ENCODE measurements at regions not wholly inside any gene's neighbourhood (a gene's known extent, or its start where the extent isn't known, plus 50 kb on each side); places are given as distances from the start of the nearest gene placed in this dataset.
A peak's percentile ranks its signal among the peaks of the same experiment; 100 is the strongest.

DNA sequence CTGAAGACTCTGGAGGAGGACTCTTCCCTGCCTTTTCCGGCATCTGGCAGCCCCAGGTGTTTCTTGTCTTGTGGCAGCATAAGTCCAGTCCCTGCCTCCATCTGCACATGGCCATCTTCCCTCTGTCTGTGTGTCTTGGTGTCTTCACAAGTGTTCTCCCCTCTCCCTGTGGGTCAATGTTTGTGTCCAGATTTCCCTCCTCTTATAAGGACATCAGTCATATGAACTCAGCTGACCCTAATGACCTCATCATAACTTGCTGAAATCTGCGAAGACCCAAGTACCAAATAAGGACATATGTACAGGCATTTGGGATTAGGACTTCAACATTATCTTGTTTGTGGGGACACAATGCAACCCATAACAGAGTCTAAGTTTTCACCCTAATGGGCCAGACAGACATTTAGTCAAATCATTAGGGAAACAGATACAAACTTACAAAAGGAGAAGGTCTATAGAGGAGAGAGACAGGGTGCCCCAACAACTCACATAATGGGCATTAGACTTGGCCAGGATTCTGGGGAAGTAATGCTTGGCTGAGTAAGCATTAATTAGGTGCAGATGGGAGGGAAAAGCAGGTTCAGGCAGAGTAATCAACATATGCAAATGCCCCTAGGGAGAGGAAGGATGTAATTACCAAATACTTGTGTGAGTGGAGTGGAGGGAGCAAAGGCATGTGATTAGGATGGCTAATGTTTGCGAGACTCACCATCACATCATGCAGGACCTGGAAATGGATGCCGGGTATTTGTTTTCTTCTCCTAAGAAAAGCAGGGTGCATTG, 372.8 kb upstream of the TBL1XR1 start:
- no peak for TF ChIP-seq CTCF (IDR thresholded peaks at IDR 0.05; ENCODE audit: unreplicated experiment)
- ChIA-PET POLR2A (interaction anchor here (0.6 kb wide), 1 partner anchor 25 kb away, joined by 3 read pairs; no protein-coding TSS in a partner anchor), CTCF (interaction anchor here (1.5 kb wide), 1 partner anchor 19 kb away, joined by 5 read pairs; no protein-coding TSS in a partner anchor)
- H3K9me3 Mint-ChIP-seq (ENCODE audit: unreplicated experiment): peaks cover 13% of the 10 kb centered on the region
- H3K27ac Mint-ChIP-seq (ENCODE audit: low read depth, unreplicated experiment): peak overlapping the region; percentile 93
- no peaks in the 10 kb centered on the region for H3K27me3 Mint-ChIP-seq (ENCODE audit: insufficient read depth, unreplicated experiment)
- DNase-seq (ENCODE audit: unreplicated experiment): peak; percentile 47
- H3K4me3 Mint-ChIP-seq (ENCODE audit: unreplicated experiment): peak overlapping the region; percentile 43
- peaks cover 38% of the 10 kb centered on the region for H3K4me1 Mint-ChIP-seq (ENCODE audit: insufficient read depth, unreplicated experiment)
- H3K36me3 Mint-ChIP-seq (ENCODE audit: insufficient read depth, unreplicated experiment): peaks cover 5% of the 10 kb centered on the region
- no TSS peak for BruUV-seq (replicated peaks)
- intact Hi-C loops (cut with micrococcal nuclease): no loop called here

DNA sequence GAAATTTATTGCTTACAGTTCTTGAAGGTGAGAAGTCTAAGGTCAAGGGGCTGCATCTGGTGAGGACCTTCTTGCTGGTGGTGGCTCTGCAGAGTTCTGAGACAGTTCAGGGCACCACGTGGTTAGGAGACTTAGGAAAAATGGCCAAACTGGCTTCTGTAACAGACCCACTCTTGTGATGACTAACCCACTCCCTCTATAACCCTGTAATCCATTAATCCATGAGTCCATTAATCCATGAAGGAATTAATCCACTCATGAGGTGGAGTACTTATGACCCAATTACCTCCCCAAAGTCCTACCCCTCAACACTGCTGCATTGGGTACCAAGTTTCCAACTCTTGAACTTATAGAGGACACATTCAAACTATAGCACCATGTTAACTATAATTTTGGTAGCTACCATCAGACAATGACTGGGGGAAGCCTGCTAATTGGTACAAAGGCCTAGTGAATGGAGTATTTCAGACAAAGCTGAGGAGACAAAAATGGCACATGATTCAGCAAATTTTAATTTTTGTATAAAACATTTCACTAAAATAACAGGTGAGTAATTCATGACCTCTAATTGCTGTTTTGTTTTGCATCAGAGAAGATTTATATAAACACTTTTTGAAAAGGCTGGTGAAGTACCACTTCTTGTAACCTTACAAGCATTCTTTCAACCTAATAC, 374.1 kb upstream of the TBL1XR1 start:
- Mint-ChIP-seq H3K4me1 (ENCODE audit: insufficient read depth, unreplicated experiment) (peaks cover 40% of the 10 kb centered on the region), H3K27ac (ENCODE audit: low read depth, unreplicated experiment) (no peak overlapping the region), H3K4me3 (ENCODE audit: unreplicated experiment) (no peak overlapping the region), H3K9me3 (ENCODE audit: unreplicated experiment) (peaks cover 13% of the 10 kb centered on the region), H3K36me3 (ENCODE audit: insufficient read depth, unreplicated experiment) (peaks cover 5% of the 10 kb centered on the region), H3K27me3 (ENCODE audit: insufficient read depth, unreplicated experiment) (no peaks in the 10 kb centered on the region)
- BruUV-seq (replicated peaks): no TSS peak
- intact Hi-C loops (cut with micrococcal nuclease): no loop called here
- no peak for TF ChIP-seq CTCF (IDR thresholded peaks at IDR 0.05; ENCODE audit: unreplicated experiment)
- DNase-seq (ENCODE audit: unreplicated experiment): no peak
- ChIA-PET POLR2A (interaction anchor here (0.6 to 1.9 kb wide), 5 partner anchors 14 to 683 kb away, joined by 3 to 4 read pairs (median 3); no protein-coding TSS in a partner anchor), CTCF (no interaction called here)

- H3K4me1 Mint-ChIP-seq (ENCODE audit: insufficient read depth, unreplicated experiment): peaks cover 40% of the 10 kb centered on the region
- H3K27ac Mint-ChIP-seq (ENCODE audit: low read depth, unreplicated experiment): no peak overlapping the region
- no peaks in the 10 kb centered on the region for H3K27me3 Mint-ChIP-seq (ENCODE audit: insufficient read depth, unreplicated experiment)
- no peak for TF ChIP-seq CTCF (IDR thresholded peaks at IDR 0.05; ENCODE audit: unreplicated experiment)
- CTCF ChIA-PET: interaction anchor here (0.6 kb wide), 1 partner anchor 10 kb away, joined by 3 read pairs; no protein-coding TSS in a partner anchor
- POLR2A ChIA-PET: interaction anchor here (0.6 to 1.9 kb wide), 7 partner anchors 10 to 683 kb away, joined by 3 to 4 read pairs (median 3); no protein-coding TSS in a partner anchor
- H3K36me3 Mint-ChIP-seq (ENCODE audit: insufficient read depth, unreplicated experiment): peaks cover 5% of the 10 kb centered on the region
- intact Hi-C loops (cut with micrococcal nuclease): no loop called here
- H3K4me3 Mint-ChIP-seq (ENCODE audit: unreplicated experiment): no peak overlapping the region
- peaks cover 13% of the 10 kb centered on the region for H3K9me3 Mint-ChIP-seq (ENCODE audit: unreplicated experiment)
- DNase-seq (ENCODE audit: unreplicated experiment): no peak
- no TSS peak for BruUV-seq (replicated peaks)
These were observed 374.6 kb upstream of the TBL1XR1 start for GRCh38 chr3:177571944-177572315.

- H3K4me3 Mint-ChIP-seq (ENCODE audit: unreplicated experiment): no peak overlapping the region
- no peaks in the 10 kb centered on the region for H3K27me3 Mint-ChIP-seq (ENCODE audit: insufficient read depth, unreplicated experiment)
- H3K27ac Mint-ChIP-seq (ENCODE audit: low read depth, unreplicated experiment): no peak overlapping the region
- no peak for TF ChIP-seq CTCF (IDR thresholded peaks at IDR 0.05; ENCODE audit: unreplicated experiment)
- POLR2A ChIA-PET: interaction anchor here (0.6 to 1.4 kb wide), 2 partner anchors 11 to 378 kb away, joined by 3 read pairs; no protein-coding TSS in a partner anchor
- peaks cover 40% of the 10 kb centered on the region for H3K4me1 Mint-ChIP-seq (ENCODE audit: insufficient read depth, unreplicated experiment)
- peaks cover 13% of the 10 kb centered on the region for H3K9me3 Mint-ChIP-seq (ENCODE audit: unreplicated experiment)
- H3K36me3 Mint-ChIP-seq (ENCODE audit: insufficient read depth, unreplicated experiment): peaks cover 5% of the 10 kb centered on the region
- CTCF ChIA-PET: interaction anchor here (0.5 to 0.6 kb wide), 3 partner anchors 376 to 524 kb away, joined by 3 to 7 read pairs (median 3); no protein-coding TSS in a partner anchor
- intact Hi-C loops (cut with micrococcal nuclease): no loop called here
- DNase-seq (ENCODE audit: unreplicated experiment): peak; percentile 78
- no TSS peak for BruUV-seq (replicated peaks)
These were observed 377.1 kb upstream of the TBL1XR1 start for GRCh38 chr3:177574222-177574856.
